Fibroblast of mammary gland (primary cell): ENCODE measurements at regions not wholly inside any gene's neighbourhood (a gene's known extent, or its start where the extent isn't known, plus 50 kb on each side); places are given as distances from the start of the nearest gene placed in this dataset.

Experiments used
- DNase-seq: peaks from one replicate; pipeline ENCODE4 v3.0.0-alpha.2; 2010; ENCODE audit warnings: low read depth
- H3K4me3 ChIP-seq: 2 replicates; pipeline ENCODE4 v1.5.1; 2011; ENCODE audit warnings: low read depth, mild to moderate bottlenecking, low read length, moderate library complexity; ENCODE audit not compliant: control insufficient read depth
- CTCF ChIP-seq: conservative IDR thresholded peaks from 2 replicates; pipeline ENCODE4 v1.5.1; 2011; ENCODE audit warnings: low read depth, low read length, inconsistent platforms; ENCODE audit not compliant: control insufficient read depth, insufficient read depth

DNA sequence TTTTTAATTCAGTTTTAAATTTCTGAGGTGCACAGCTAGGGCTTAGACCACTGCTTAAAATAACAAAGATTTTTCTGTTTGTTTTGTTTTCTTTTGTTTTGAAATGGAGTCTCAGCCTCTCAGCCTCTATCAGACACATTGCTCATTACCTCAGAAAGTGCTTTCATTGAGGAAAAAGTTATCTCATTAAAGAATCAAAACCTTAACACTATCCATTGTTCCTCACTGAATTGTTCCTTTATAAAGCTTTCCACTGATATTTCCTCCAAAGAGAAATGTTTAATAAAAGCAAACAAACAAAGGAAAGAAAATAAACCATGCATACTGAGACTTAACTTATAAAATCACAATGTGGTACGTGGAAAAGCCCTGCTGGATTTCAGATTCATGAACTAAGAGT is 63.8 kb downstream of the SIPA1L2 start:
- DNase-seq = no peak
- H3K4me3 ChIP-seq = no peak overlapping the region
- no peak for TF ChIP-seq CTCF

- no peak for DNase-seq
- no peak for TF ChIP-seq CTCF
- no peak overlapping the region for H3K4me3 ChIP-seq
Measured at GRCh38 chr1:232562855-232563510, 67.0 kb downstream of the SIPA1L2 start.

GRCh38 chr1:232561381-232561780 is 68.6 kb downstream of the SIPA1L2 start:
- DNase-seq = no peak
- TF ChIP-seq CTCF = no peak
- no peak overlapping the region for H3K4me3 ChIP-seq

DNA sequence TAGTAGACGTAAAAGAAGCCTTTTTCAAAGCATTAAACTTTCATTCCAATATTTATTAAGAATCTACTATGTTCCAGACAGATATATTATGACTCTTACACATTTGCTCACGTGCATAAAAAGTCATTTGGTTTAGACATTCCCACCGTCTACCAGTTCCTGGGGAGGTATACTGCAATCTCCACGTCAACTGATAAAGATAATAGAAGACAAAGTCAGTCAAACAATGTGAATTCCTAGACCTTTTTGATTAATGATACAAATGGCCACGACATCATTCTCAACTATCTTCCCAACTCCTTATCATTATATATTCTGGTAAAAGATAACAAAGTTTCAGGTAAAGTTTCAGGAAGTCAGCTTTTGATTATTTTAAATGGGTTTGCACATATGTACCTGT is 69.0 kb downstream of the SIPA1L2 start:
- no peak for DNase-seq
- H3K4me3 ChIP-seq = no peak overlapping the region

DNA sequence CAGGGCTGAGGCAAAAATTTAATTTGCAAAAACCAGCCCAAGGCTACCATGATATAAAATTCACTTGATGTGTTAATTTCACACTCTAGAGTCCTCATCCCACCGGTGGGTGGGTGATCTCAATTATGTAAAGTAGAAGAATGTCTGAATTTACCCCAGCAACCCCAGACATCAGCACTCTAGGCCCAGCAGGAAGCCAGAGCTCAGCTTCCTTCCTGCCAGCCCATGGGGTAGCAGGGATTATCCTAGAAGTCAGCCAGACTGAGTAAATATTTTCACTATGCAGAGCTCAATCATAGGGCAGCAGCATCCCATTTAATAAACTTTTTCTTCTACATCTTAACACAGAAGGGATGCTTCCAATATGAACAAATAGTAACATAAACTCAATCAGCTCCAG is 71.0 kb downstream of the SIPA1L2 start:
- no peak for TF ChIP-seq CTCF
- no peak overlapping the region for H3K4me3 ChIP-seq
- no peak for DNase-seq

More for the DNA sequence above, 69.0 kb downstream of the SIPA1L2 start:
- no peak for TF ChIP-seq CTCF

- no peak overlapping the region for H3K4me3 ChIP-seq
- no peak for DNase-seq
- no peak for TF ChIP-seq CTCF
Measured at GRCh38 chr1:232557502-232558191, 72.3 kb downstream of the SIPA1L2 start.

- no peak for DNase-seq
- TF ChIP-seq CTCF = no peak
- no peak overlapping the region for H3K4me3 ChIP-seq
Measured at GRCh38 chr1:232557096-232557495, 72.8 kb downstream of the SIPA1L2 start.
